Right hindlimb (tissue), 1 donor: ENCODE measurements at regions not wholly inside any gene's neighbourhood (a gene's known extent, or its start where the extent isn't known, plus 50 kb on each side); places are given as distances from the start of the nearest gene placed in this dataset.

Experiments
- DNase-seq: peaks from one replicate; pipeline ENCODE4 v3.0.0-alpha.2; 2018

GRCh38 chr12:31866523-31866922, 92.7 kb upstream of the RESF1 start:
- no peak for DNase-seq

GRCh38 chr12:31865023-31865422, 94.2 kb upstream of the RESF1 start:
- no peak for DNase-seq

- DNase-seq: no peak
These were observed 97.9 kb upstream of the RESF1 start for GRCh38 chr12:31861360-31861759.

- DNase-seq: no peak
These were observed 98.8 kb upstream of the RESF1 start for GRCh38 chr12:31860401-31860800.

GRCh38 chr12:31859232-31859977, 99.8 kb upstream of the RESF1 start:
- no peak for DNase-seq

- no peak for DNase-seq
These were observed 103.8 kb upstream of the RESF1 start for GRCh38 chr12:31855427-31855826.

- DNase-seq: no peak
These were observed 105.2 kb upstream of the RESF1 start for GRCh38 chr12:31853977-31854376.

GRCh38 chr12:31853520-31853919, 105.7 kb upstream of the RESF1 start:
- DNase-seq: no peak

GRCh38 chr12:31850268-31850667, 108.9 kb upstream of the RESF1 start:
- DNase-seq: no peak

GRCh38 chr12:31849090-31849687, 110.0 kb upstream of the RESF1 start:
- DNase-seq: no peak

GRCh38 chr12:31846405-31846804, 112.8 kb upstream of the RESF1 start:
- no peak for DNase-seq

GRCh38 chr12:31845613-31846322, 113.4 kb upstream of the RESF1 start:
- DNase-seq: no peak

- DNase-seq: no peak
These were observed 114.7 kb upstream of the AMN1 start for GRCh38 chr12:31843398-31844095.

- no peak for DNase-seq
These were observed 109.1 kb upstream of the AMN1 start for GRCh38 chr12:31837913-31838312.

GRCh38 chr12:31835276-31835882, 106.6 kb upstream of the AMN1 start:
- DNase-seq: no peak

GRCh38 chr12:31834150-31834549, 105.3 kb upstream of the AMN1 start:
- DNase-seq: no peak

GRCh38 chr12:31832740-31833729, 104.2 kb upstream of the AMN1 start:
- no peak for DNase-seq

- DNase-seq: no peak
These were observed 99.2 kb upstream of the AMN1 start for GRCh38 chr12:31828071-31828470.

- DNase-seq: no peak
These were observed 93.9 kb upstream of the AMN1 start for GRCh38 chr12:31822761-31823160.

- no peak for DNase-seq
These were observed 92.7 kb upstream of the AMN1 start for GRCh38 chr12:31821484-31821883.

GRCh38 chr12:31820832-31821231, 92.0 kb upstream of the AMN1 start:
- DNase-seq: no peak

- no peak for DNase-seq
These were observed 90.6 kb upstream of the AMN1 start for GRCh38 chr12:31819427-31819826.
